Spinal cord (tissue), 9 donors: ENCODE measurements at regions not wholly inside any gene's neighbourhood (a gene's known extent, or its start where the extent isn't known, plus 50 kb on each side); places are given as distances from the start of the nearest gene placed in this dataset.

Source experiments
- DNase-seq, 6 donors: peaks; one replicate each; pipeline versions ENCODE4 v3.0.0 to v3.0.0-alpha.2; 2013 to 2015; ENCODE audit warnings: low spot score in 6 of 6, low read depth in 4 of 6
- H3K27ac ChIP-seq: one replicate; pipeline ENCODE4 v1.5.1; 2013; ENCODE audit warnings: low read depth, low read length, control low read depth
- H3K27me3 ChIP-seq: one replicate; pipeline ENCODE4 v1.6.1; 2013; ENCODE audit warnings: low read length; ENCODE audit not compliant: control insufficient read depth, insufficient read depth
- H3K36me3 ChIP-seq: one replicate; pipeline ENCODE4 v1.6.1; 2013; ENCODE audit warnings: low read length; ENCODE audit not compliant: control insufficient read depth, insufficient read depth
- H3K4me1 ChIP-seq: one replicate; pipeline ENCODE4 v1.6.1; 2013; ENCODE audit warnings: low read length; ENCODE audit not compliant: control insufficient read depth, insufficient read depth
- H3K4me3 ChIP-seq: one replicate; pipeline ENCODE4 v1.5.1; 2013; ENCODE audit warnings: low read depth, low read length, control low read depth
- H3K9me3 ChIP-seq: one replicate; pipeline ENCODE4 v1.6.1; 2013; ENCODE audit warnings: low read length; ENCODE audit not compliant: control insufficient read depth, insufficient read depth
- WGBS: methylation state at CpG from one replicate; pipeline ENCODE4 v1.1.5; 2013; ENCODE audit warnings: missing lambda C conversion rate; ENCODE audit not compliant: insufficient coverage; 5-methylcytosine and 5-hydroxymethylcytosine counted together
- donor health status: healthy.

- no peaks in the 10 kb centered on the region for H3K36me3 ChIP-seq
- no peak overlapping the region for H3K27ac ChIP-seq
- 64% methylated on average over 19 of the region's 23 CpGs for WGBS
- DNase-seq: peak in 1 of 6 donors; percentile 34
- H3K27me3 ChIP-seq: no peaks in the 10 kb centered on the region
- no peak overlapping the region for H3K4me3 ChIP-seq
- H3K9me3 ChIP-seq: no peaks in the 10 kb centered on the region
- peaks cover 16% of the 10 kb centered on the region for H3K4me1 ChIP-seq
Observed at GRCh38 chr3:126259411-126260391, 79.3 kb upstream of the ALDH1L1 start.

GRCh38 chr3:126258670-126259069, 78.3 kb upstream of the ALDH1L1 start:
- WGBS: 100% methylated on average over 1 of the region's 1 CpG
- Histone ChIP-seq H3K4me1 (peaks cover 15% of the 10 kb centered on the region), H3K27me3 (no peaks in the 10 kb centered on the region), H3K36me3 (no peaks in the 10 kb centered on the region), H3K27ac (no peak overlapping the region), H3K9me3 (no peaks in the 10 kb centered on the region), H3K4me3 (no peak overlapping the region)
- no peak for DNase-seq

- no peak for DNase-seq
- Histone ChIP-seq H3K9me3 (no peaks in the 10 kb centered on the region), H3K27ac (no peak overlapping the region), H3K4me1 (peaks cover 15% of the 10 kb centered on the region), H3K27me3 (no peaks in the 10 kb centered on the region), H3K36me3 (no peaks in the 10 kb centered on the region), H3K4me3 (no peak overlapping the region)
- 100% methylated on average over 3 of the region's 3 CpGs for WGBS
Observed at GRCh38 chr3:126257984-126258383, 77.6 kb upstream of the ALDH1L1 start.

GRCh38 chr3:126257174-126257573, 76.8 kb upstream of the ALDH1L1 start:
- DNase-seq: no peak
- Histone ChIP-seq H3K36me3 (no peaks in the 10 kb centered on the region), H3K9me3 (no peaks in the 10 kb centered on the region), H3K27ac (no peak overlapping the region), H3K27me3 (no peaks in the 10 kb centered on the region), H3K4me3 (no peak overlapping the region), H3K4me1 (peaks cover 15% of the 10 kb centered on the region)
- WGBS: 87% methylated on average over 7 of the region's 11 CpGs

GRCh38 chr3:126256251-126256650, 75.9 kb upstream of the ALDH1L1 start:
- Histone ChIP-seq H3K9me3 (no peaks in the 10 kb centered on the region), H3K27me3 (no peaks in the 10 kb centered on the region), H3K27ac (no peak overlapping the region), H3K4me3 (no peak overlapping the region), H3K36me3 (no peaks in the 10 kb centered on the region), H3K4me1 (peaks cover 13% of the 10 kb centered on the region)
- no peak for DNase-seq
- 78% methylated on average over 7 of the region's 7 CpGs for WGBS

- Histone ChIP-seq H3K4me3 (no peak overlapping the region), H3K9me3 (no peaks in the 10 kb centered on the region), H3K27ac (no peak overlapping the region), H3K4me1 (no peaks in the 10 kb centered on the region), H3K36me3 (no peaks in the 10 kb centered on the region), H3K27me3 (no peaks in the 10 kb centered on the region)
- no peak for DNase-seq
- WGBS: 14% methylated on average over 1 of the region's 2 CpGs
Observed at GRCh38 chr3:126253072-126253471, 72.7 kb upstream of the ALDH1L1 start.

GRCh38 chr3:126252373-126252772, 72.0 kb upstream of the ALDH1L1 start:
- H3K27me3 ChIP-seq: no peaks in the 10 kb centered on the region
- no peaks in the 10 kb centered on the region for H3K9me3 ChIP-seq
- no peak for DNase-seq
- no peak overlapping the region for H3K4me3 ChIP-seq
- H3K27ac ChIP-seq: no peak overlapping the region
- no peaks in the 10 kb centered on the region for H3K36me3 ChIP-seq
- no peaks in the 10 kb centered on the region for H3K4me1 ChIP-seq
- 78% methylated on average over 1 of the region's 1 CpG for WGBS

- H3K9me3 ChIP-seq: no peaks in the 10 kb centered on the region
- DNase-seq: peak in 5 of 6 donors; percentile 60 to 92 (median 70)
- H3K4me3 ChIP-seq: no peak overlapping the region
- WGBS: 45% methylated on average over 12 of the region's 14 CpGs
- no peaks in the 10 kb centered on the region for H3K27me3 ChIP-seq
- H3K27ac ChIP-seq: no peak overlapping the region
- H3K4me1 ChIP-seq: peaks cover 5% of the 10 kb centered on the region
- no peaks in the 10 kb centered on the region for H3K36me3 ChIP-seq
Observed at GRCh38 chr3:126245811-126246727, 65.7 kb upstream of the ALDH1L1 start.
